ENCODE measurements at regions not wholly inside any gene's neighbourhood (a gene's known extent, or its start where the extent isn't known, plus 50 kb on each side); places are given as distances from the start of the nearest gene placed in this dataset.

- no peaks in the 10 kb centered on the region for H3F3A ChIP-seq (ENCODE audit: insufficient read depth, low read length)
- H3K4me1 ChIP-seq (ENCODE audit: low read length) = no peaks in the 10 kb centered on the region
- no peak overlapping the region for H3K9ac ChIP-seq (ENCODE audit: low read length)
- H3K36me3 ChIP-seq (replicated peaks; ENCODE audit: insufficient read depth, low read length) = no peaks in the 10 kb centered on the region
- no peak overlapping the region for H3K4me2 ChIP-seq (ENCODE audit: low read depth, low read length)
- TF ChIP-seq EZH2phosphoT487 (IDR thresholded peaks at IDR 0.05; ENCODE audit: low read length) = no peak
- TF ChIP-seq EZH2 (optimal IDR thresholded peaks at IDR 0.05; ENCODE audit: low read depth, low read length) = no peak
- no peak for TF ChIP-seq CTCF (IDR thresholded peaks at IDR 0.05; ENCODE audit: low read length)
- no peaks in the 10 kb centered on the region for H3K27me3 ChIP-seq (replicated peaks; ENCODE audit: insufficient read depth, low read length)
- H3K27ac ChIP-seq (ENCODE audit: low read length) = no peak overlapping the region
- H3K9me3 ChIP-seq (replicated peaks; ENCODE audit: insufficient read depth, low read length) = no peaks in the 10 kb centered on the region
- no peaks in the 10 kb centered on the region for H4K20me1 ChIP-seq (ENCODE audit: insufficient read depth, low read length)
- H3K9me2 ChIP-seq (replicated peaks; ENCODE audit: insufficient read depth, low read length) = no peaks in the 10 kb centered on the region
- H3K4me3 ChIP-seq (ENCODE audit: low read length) = no peak overlapping the region
- no peak for DNase-seq
- H2AFZ ChIP-seq (ENCODE audit: low read length) = no peak overlapping the region
- no peaks in the 10 kb centered on the region for H3K79me2 ChIP-seq (ENCODE audit: low read length)
Measured at GRCh38 chr2:57479981-57480380, 566.6 kb upstream of the VRK2 start.

GRCh38 chr2:57488061-57488460 is 558.5 kb upstream of the VRK2 start:
- no peak overlapping the region for H3K27ac ChIP-seq (ENCODE audit: low read length)
- no peak overlapping the region for H3K4me2 ChIP-seq (ENCODE audit: low read depth, low read length)
- H3K4me3 ChIP-seq (ENCODE audit: low read length) = no peak overlapping the region
- no peak for DNase-seq
- no peaks in the 10 kb centered on the region for H3K27me3 ChIP-seq (replicated peaks; ENCODE audit: insufficient read depth, low read length)
- no peaks in the 10 kb centered on the region for H3K36me3 ChIP-seq (replicated peaks; ENCODE audit: insufficient read depth, low read length)
- no peaks in the 10 kb centered on the region for H3K4me1 ChIP-seq (ENCODE audit: low read length)
- H3K9ac ChIP-seq (ENCODE audit: low read length) = no peak overlapping the region
- no peaks in the 10 kb centered on the region for H3K79me2 ChIP-seq (ENCODE audit: low read length)
- TF ChIP-seq CTCF (IDR thresholded peaks at IDR 0.05; ENCODE audit: low read length) = no peak
- no peak for TF ChIP-seq EZH2phosphoT487 (IDR thresholded peaks at IDR 0.05; ENCODE audit: low read length)
- TF ChIP-seq EZH2 (optimal IDR thresholded peaks at IDR 0.05; ENCODE audit: low read depth, low read length) = no peak
- no peaks in the 10 kb centered on the region for H3F3A ChIP-seq (ENCODE audit: insufficient read depth, low read length)
- no peaks in the 10 kb centered on the region for H3K9me3 ChIP-seq (replicated peaks; ENCODE audit: insufficient read depth, low read length)
- no peaks in the 10 kb centered on the region for H4K20me1 ChIP-seq (ENCODE audit: insufficient read depth, low read length)
- no peak overlapping the region for H2AFZ ChIP-seq (ENCODE audit: low read length)
- H3K9me2 ChIP-seq (replicated peaks; ENCODE audit: insufficient read depth, low read length) = no peaks in the 10 kb centered on the region

- Histone ChIP-seq H3K4me1 (ENCODE audit: low read length) (no peaks in the 10 kb centered on the region), H3K79me2 (ENCODE audit: low read length) (no peaks in the 10 kb centered on the region), H4K20me1 (ENCODE audit: insufficient read depth, low read length) (no peaks in the 10 kb centered on the region), H3F3A (ENCODE audit: insufficient read depth, low read length) (no peaks in the 10 kb centered on the region), H3K27ac (ENCODE audit: low read length) (no peak overlapping the region), H2AFZ (ENCODE audit: low read length) (no peak overlapping the region), H3K9me2 (replicated peaks; ENCODE audit: insufficient read depth, low read length) (no peaks in the 10 kb centered on the region), H3K36me3 (replicated peaks; ENCODE audit: insufficient read depth, low read length) (no peaks in the 10 kb centered on the region), H3K4me2 (ENCODE audit: low read depth, low read length) (no peak overlapping the region), H3K4me3 (ENCODE audit: low read length) (no peak overlapping the region), H3K27me3 (replicated peaks; ENCODE audit: insufficient read depth, low read length) (no peaks in the 10 kb centered on the region), H3K9me3 (replicated peaks; ENCODE audit: insufficient read depth, low read length) (no peaks in the 10 kb centered on the region), H3K9ac (ENCODE audit: low read length) (no peak overlapping the region)
- DNase-seq = no peak
- TF ChIP-seq EZH2phosphoT487 (IDR thresholded peaks at IDR 0.05; ENCODE audit: low read length) (no peak), EZH2 (optimal IDR thresholded peaks at IDR 0.05; ENCODE audit: low read depth, low read length) (no peak), CTCF (IDR thresholded peaks at IDR 0.05; ENCODE audit: low read length) (no peak)
Measured at GRCh38 chr2:57490741-57491140, 555.9 kb upstream of the VRK2 start.
